Panc1 (cell line): ENCODE measurements at regions not wholly inside any gene's neighbourhood (a gene's known extent, or its start where the extent isn't known, plus 50 kb on each side); places are given as distances from the start of the nearest gene placed in this dataset.

Experiments
- ATAC-seq: fragments of 200-7000 bp; cut with Tn5 transposase; 2 replicates; pipeline ENCODE4 v1.9.1; 2020; ENCODE audit warnings: mild to moderate bottlenecking, moderate library complexity
- BruUV-seq: library from RNA; stranded (reverse); fragments of 400-500 nt; replicated peaks from 2 replicates; lab custom pipeline; 2021; lab: Mats Ljungman, UMichigan
- CTCF ChIA-PET: fragments of 300-600 bp; sonication (Branson Sonifier 250); formaldehyde crosslinking; loops from one replicate; lab custom pipeline; 2022; ENCODE audit warnings: antibody characterized with exemption; lab: Charles Lee
- POLR2A ChIA-PET: fragments of 300-600 bp; sonication (Branson Sonifier 250); formaldehyde crosslinking; loops from one replicate; lab custom pipeline; 2022; ENCODE audit warnings: antibody characterized with exemption; lab: Charles Lee
- DNase-seq: peaks from one replicate; pipeline ENCODE4 v3.0.0-alpha.2; 2010; ENCODE audit warnings: low read depth, low spot score
- H3K27ac ChIP-seq: 2 replicates; pipeline ENCODE4 v1.5.1; 2011; ENCODE audit warnings: mild to moderate bottlenecking, low read length, inconsistent platforms
- H3K27me3 ChIP-seq: fragments of 200-500 bp; sonication (Bioruptor generic); 2 replicates; pipeline ENCODE4 v1.6.0; 2014; ENCODE audit warnings: low read length, inconsistent platforms; ENCODE audit not compliant: control insufficient read depth, insufficient read depth
- H3K36me3 ChIP-seq: fragments of 200-500 bp; sonication (Bioruptor generic); 2 replicates; pipeline ENCODE4 v1.5.1; 2014; ENCODE audit warnings: inconsistent platforms, mild to moderate bottlenecking, low read length, moderate library complexity; ENCODE audit not compliant: control insufficient read depth, insufficient read depth
- H3K4me1 ChIP-seq: 2 replicates; pipeline ENCODE4 v1.5.1; 2011; ENCODE audit warnings: inconsistent platforms, mild to moderate bottlenecking, low read length, moderate library complexity; ENCODE audit not compliant: control insufficient read depth, insufficient read depth
- H3K4me3 ChIP-seq, 2 experiments: 2 replicates each; pipeline ENCODE4 v1.5.1; 2011 to 2012; ENCODE audit warnings: low read depth in 2 of 2, low read length in 2 of 2, mild to moderate bottlenecking in 2 of 2, inconsistent platforms in 1 of 2, moderate library complexity in 1 of 2
- H3K9me3 ChIP-seq: fragments of 200-500 bp; sonication (Bioruptor generic); 2 replicates; pipeline ENCODE4 v1.5.1; 2014; ENCODE audit warnings: low read depth, mild to moderate bottlenecking, inconsistent platforms, low read length, moderate library complexity; ENCODE audit not compliant: control insufficient read depth, insufficient read depth
- CTCF ChIP-seq: fragments of 450-650 bp; IDR thresholded peaks from 2 replicates; pipeline ENCODE4 v1.5.1; 2017; ENCODE audit warnings: mild to moderate bottlenecking
- POLR2AphosphoS5 ChIP-seq: IDR thresholded peaks from 2 replicates; pipeline ENCODE4 v1.6.1; 2012; ENCODE audit warnings: mild to moderate bottlenecking, low read depth, low read length, moderate library complexity
- REST ChIP-seq, 2 experiments: IDR thresholded peaks; 2 replicates each; pipeline ENCODE4 v1.6.1; 2011 to 2012; ENCODE audit warnings: low read depth in 2 of 2, control low read depth in 1 of 2, low read length in 1 of 2, mild to moderate bottlenecking in 1 of 2, moderate library complexity in 1 of 2; ENCODE audit not compliant: insufficient read depth in 1 of 2
- SIN3A ChIP-seq: IDR thresholded peaks from 2 replicates; pipeline ENCODE4 v1.6.1; 2012; ENCODE audit warnings: low read depth, mild to moderate bottlenecking, low read length, moderate library complexity, borderline replicate concordance; ENCODE audit not compliant: insufficient read depth
- TCF7L2 ChIP-seq: IDR thresholded peaks from 2 replicates; pipeline ENCODE4 v1.6.1; 2011; ENCODE audit warnings: mild to moderate bottlenecking, low read depth, low read length, inconsistent platforms
- in situ Hi-C: cut with HindIII; loops from 2 replicates; pipeline ENCODE4 v1.10.0; 2016; ENCODE audit warnings: low sequenced_read_pairs, low pct_unique_long_range_greater_than_20kb
- intact Hi-C: fragments of 100-400 bp; cut with micrococcal nuclease; formaldehyde crosslinking; loops from one replicate; pipeline ENCODE4 v1.10.0; 2022; ENCODE audit not compliant: unreplicated experiment

- Histone ChIP-seq H3K27ac (no peak overlapping the region), H3K9me3 (no peaks in the 10 kb centered on the region), H3K36me3 (no peaks in the 10 kb centered on the region), H3K27me3 (no peaks in the 10 kb centered on the region), H3K4me1 (no peaks in the 10 kb centered on the region), H3K4me3 (no peak overlapping the region)
- no TSS peak for BruUV-seq
- in situ Hi-C loops (no loop called here), intact Hi-C loops (no loop called here)
- POLR2A ChIA-PET: interaction anchor here (0.7 kb wide), 1 partner anchor 50 kb away, joined by 4 read pairs; no protein-coding TSS in a partner anchor
- TF ChIP-seq SIN3A: no peak
- TF ChIP-seq POLR2AphosphoS5: no peak
- no peak for TF ChIP-seq REST (IDR thresholded peaks at IDR 0.05; ENCODE audit: insufficient read depth in 1 of 2, low read depth in 2 of 2, low read length in 1 of 2)
- no peak for TF ChIP-seq TCF7L2
- no peak for TF ChIP-seq CTCF
- CTCF ChIA-PET: no interaction called here
- no peak for DNase-seq
- no peak for ATAC-seq
Measured at GRCh38 chr10:118916777-118917176, 112.7 kb upstream of the NANOS1 start.

- BruUV-seq: no TSS peak
- intact Hi-C loops: no loop called here
- CTCF ChIA-PET: no interaction called here
- POLR2A ChIA-PET: interaction anchor here (0.6 kb wide), 1 partner anchor 110 kb away, joined by 4 read pairs; no protein-coding TSS in a partner anchor
- TF ChIP-seq TCF7L2 (no peak), POLR2AphosphoS5 (no peak), REST (IDR thresholded peaks at IDR 0.05; ENCODE audit: insufficient read depth in 1 of 2, low read depth in 2 of 2, low read length in 1 of 2) (no peak), SIN3A (no peak), CTCF (no peak)
- in situ Hi-C loops: no loop called here
- Histone ChIP-seq H3K27me3 (no peaks in the 10 kb centered on the region), H3K36me3 (no peaks in the 10 kb centered on the region), H3K4me1 (no peaks in the 10 kb centered on the region), H3K27ac (no peak overlapping the region), H3K9me3 (no peaks in the 10 kb centered on the region), H3K4me3 (no peak overlapping the region)
- ATAC-seq (no peak), DNase-seq (no peak)
Measured at GRCh38 chr10:118917701-118918100, 111.8 kb upstream of the NANOS1 start.
